GM12865 (cell line): ENCODE measurements at regions not wholly inside any gene's neighbourhood (a gene's known extent, or its start where the extent isn't known, plus 50 kb on each side); places are given as distances from the start of the nearest gene placed in this dataset.

Experiments used
- DNase-seq: peaks from one replicate; pipeline ENCODE4 v3.0.0; 2010; ENCODE audit warnings: low read depth
- H3K4me3 ChIP-seq: 2 replicates; pipeline ENCODE4 v1.5.1; 2011; ENCODE audit warnings: mild to moderate bottlenecking, low read depth, low read length, control low read depth
- TF ChIP-seq, protein P1 (sequence below): IDR thresholded peaks from 2 replicates; pipeline ENCODE4 v1.5.1; 2011; ENCODE audit warnings: low read length, control low read depth, low read depth, inconsistent platforms; ENCODE audit not compliant: insufficient read depth; ENCODE audit errors: missing control alignments

DNA sequence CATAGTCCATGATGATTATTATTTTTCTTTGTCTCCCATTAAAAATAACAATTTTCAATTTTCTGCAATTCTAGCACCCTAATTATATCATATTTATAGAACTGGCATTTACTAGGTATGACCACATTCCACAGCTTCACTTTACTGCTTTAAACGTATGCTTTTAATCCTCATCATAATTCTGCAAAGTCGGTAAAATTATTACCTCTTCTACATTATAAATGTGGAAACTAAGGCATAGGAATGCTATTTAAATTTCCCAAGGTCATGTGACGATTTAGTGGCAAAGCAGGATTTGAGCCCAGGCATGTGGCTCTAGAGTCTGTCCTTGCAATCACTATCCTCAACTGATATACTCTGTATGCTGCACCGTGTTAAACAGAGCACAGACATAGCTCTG is 866.4 kb downstream of the EPHA4 start:
- no peak for DNase-seq
- H3K4me3 ChIP-seq, result no peak overlapping the region
- TF ChIP-seq, protein P1, sequence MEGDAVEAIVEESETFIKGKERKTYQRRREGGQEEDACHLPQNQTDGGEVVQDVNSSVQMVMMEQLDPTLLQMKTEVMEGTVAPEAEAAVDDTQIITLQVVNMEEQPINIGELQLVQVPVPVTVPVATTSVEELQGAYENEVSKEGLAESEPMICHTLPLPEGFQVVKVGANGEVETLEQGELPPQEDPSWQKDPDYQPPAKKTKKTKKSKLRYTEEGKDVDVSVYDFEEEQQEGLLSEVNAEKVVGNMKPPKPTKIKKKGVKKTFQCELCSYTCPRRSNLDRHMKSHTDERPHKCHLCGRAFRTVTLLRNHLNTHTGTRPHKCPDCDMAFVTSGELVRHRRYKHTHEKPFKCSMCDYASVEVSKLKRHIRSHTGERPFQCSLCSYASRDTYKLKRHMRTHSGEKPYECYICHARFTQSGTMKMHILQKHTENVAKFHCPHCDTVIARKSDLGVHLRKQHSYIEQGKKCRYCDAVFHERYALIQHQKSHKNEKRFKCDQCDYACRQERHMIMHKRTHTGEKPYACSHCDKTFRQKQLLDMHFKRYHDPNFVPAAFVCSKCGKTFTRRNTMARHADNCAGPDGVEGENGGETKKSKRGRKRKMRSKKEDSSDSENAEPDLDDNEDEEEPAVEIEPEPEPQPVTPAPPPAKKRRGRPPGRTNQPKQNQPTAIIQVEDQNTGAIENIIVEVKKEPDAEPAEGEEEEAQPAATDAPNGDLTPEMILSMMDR, result no peak

DNA sequence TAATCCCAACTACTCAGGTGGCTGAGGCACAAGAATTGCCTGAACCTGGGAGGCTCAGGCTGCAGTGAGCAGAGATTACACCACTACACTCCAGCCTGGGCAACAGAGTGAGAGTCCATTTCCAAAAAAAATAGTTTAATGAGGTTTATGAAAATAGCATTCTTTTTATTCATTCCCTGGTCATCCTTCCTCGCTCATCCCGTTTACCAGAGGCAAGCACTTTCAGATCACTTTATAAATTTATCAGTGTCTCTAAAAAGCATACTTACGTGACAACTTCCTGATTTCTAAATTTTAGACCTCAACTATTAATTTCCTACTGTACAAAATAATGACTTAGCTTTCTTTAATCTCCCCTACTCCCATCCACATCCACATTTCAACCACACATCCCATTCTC is 864.8 kb downstream of the EPHA4 start:
- TF ChIP-seq, protein P1, result no peak
- H3K4me3 ChIP-seq, result no peak overlapping the region
- no peak for DNase-seq

DNA sequence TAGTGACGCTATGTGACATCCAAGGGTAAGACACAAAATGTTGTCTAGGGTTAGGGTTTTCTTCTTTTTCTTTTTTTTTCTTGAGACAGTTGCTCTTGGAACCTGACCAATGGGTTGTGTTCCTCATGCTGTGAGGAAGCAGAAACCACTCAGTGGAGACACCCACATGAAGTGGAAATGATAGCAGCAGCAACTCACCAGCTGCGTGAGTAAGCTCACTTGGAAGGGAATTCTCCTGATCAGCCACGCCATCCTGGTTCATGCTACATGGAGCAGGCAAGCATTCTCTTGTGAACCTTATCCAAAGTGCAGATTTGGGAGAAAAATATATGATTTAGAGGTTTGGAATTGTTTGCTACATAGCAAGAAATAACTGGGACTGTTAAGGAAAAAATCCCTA is 863.7 kb downstream of the EPHA4 start:
- DNase-seq, result no peak
- H3K4me3 ChIP-seq, result no peak overlapping the region
- TF ChIP-seq, protein P1, result no peak

DNA sequence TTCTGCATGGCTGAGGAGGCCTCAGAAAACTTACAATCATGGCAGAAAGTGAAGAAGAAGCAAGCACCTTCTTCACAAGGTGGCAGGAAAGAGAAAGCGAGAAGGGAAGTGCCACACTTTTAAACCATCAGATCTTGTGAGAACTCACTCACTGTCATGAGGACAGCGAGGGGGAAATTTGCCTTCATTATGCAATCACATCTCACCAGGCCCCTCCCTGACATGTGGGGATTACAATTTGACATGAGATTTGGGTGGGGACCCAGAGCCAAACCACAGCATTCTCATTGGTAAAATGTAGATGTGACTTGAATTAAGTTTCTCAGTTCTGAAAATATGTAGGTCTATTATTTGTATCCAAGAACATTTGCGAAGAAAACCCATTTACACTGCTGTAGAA is 854.8 kb downstream of the EPHA4 start:
- TF ChIP-seq, protein P1, result no peak
- no peak for DNase-seq

DNA sequence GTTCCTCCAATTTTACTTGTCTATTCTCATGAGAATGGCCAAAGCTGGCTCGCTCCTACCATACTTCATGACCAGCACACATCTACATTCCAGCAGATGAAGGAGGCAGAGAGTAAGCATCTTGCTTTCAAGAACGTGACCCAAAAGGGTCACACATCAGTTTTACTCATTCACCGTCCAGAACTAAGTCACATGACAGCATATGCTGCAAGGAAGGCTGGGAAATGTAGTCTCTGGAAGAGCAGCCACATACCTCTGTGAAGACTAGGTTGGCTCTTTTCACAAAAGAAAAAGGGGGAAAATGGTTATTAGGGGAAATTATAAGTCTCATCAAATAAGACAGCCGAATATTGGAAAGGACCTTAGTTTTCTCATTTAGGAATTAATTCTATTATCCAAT is 835.3 kb downstream of the EPHA4 start:
- no peak overlapping the region for H3K4me3 ChIP-seq
- TF ChIP-seq, protein P1, result no peak
- no peak for DNase-seq

More for the DNA sequence above, 854.8 kb downstream of the EPHA4 start:
- H3K4me3 ChIP-seq, result no peak overlapping the region

DNA sequence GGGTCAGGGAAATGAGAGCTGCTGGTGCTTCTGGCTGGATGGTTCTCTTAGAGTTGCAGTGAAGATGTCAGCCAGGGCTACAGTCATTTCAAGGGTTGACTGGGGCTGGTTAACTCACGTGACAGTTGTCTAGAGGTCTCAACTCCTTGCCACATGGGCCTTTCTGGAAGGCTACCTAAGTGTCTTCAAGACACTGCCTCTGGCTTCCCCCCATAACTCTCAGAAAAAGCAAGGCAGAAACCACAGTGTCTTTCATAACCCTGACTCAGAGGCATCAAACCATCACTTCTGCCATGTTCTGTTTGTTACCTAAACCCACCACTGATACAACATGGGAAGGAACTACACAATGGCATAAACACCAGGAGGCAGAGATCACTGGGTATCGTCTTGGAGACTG is 828.9 kb downstream of the EPHA4 start:
- H3K4me3 ChIP-seq, result no peak overlapping the region
- TF ChIP-seq, protein P1, result no peak
- no peak for DNase-seq

DNA sequence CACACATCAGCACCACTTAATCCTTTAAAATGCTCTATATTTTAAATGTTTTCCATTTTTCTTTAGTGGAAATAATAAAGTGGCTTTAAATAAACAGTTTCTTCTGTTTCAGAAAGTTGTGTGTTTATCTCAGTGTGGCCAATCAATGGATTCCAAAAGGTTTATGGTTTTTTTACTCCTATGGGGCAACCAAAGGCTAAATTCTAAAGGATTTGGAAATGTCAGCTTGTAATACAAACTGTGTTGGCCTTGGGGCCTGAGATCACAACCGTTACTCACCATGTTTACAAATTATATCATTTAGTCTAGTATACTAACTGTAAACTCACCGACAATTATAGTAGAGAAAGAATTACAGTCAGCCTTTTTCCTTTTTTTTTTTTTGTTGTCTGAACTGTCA is 827.2 kb downstream of the EPHA4 start:
- no peak overlapping the region for H3K4me3 ChIP-seq
- no peak for DNase-seq
- TF ChIP-seq, protein P1, result no peak
